VCaP (cell line): ENCODE measurements at regions not wholly inside any gene's neighbourhood (a gene's known extent, or its start where the extent isn't known, plus 50 kb on each side); places are given as distances from the start of the nearest gene placed in this dataset.

Source experiments
- H3K27ac ChIP-seq: fragments of 450-650 bp; 2 replicates; pipeline ENCODE4 v1.5.1; 2017
- TF ChIP-seq, protein P1 (sequence below): fragments of 450-650 bp; conservative IDR thresholded peaks from 2 replicates; pipeline ENCODE4 v1.5.1; 2017; ENCODE audit warnings: mild to moderate bottlenecking, moderate library complexity

DNA sequence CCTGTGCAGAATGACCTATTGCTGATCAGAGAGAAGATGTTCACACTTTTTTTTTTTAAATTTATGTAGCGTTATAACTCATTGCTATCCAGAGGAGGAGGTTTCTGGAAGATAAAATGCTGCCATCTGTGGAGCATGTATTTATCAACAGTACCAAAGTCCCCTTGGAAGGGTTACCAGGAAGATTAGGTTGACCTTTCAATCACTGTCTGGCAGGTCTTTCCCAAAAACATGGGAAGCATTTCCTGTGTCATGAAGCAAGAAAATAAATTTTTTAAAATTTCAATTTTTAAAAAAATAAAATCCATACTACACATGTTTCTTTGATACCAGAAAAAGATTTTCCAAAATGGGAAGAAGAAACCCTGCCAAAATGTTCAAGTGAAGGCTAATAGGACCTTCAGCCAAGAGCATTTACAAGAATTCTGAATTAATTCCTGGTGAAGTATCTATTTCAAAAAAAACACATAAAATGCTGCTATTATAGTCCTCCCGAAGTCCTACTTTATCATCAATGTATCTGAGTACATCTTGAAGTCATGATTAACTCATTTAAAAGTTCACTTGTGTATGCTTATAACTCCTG lies 143.9 kb upstream of the RND3 start:
- no peak overlapping the region for H3K27ac ChIP-seq
- TF ChIP-seq, protein P1, sequence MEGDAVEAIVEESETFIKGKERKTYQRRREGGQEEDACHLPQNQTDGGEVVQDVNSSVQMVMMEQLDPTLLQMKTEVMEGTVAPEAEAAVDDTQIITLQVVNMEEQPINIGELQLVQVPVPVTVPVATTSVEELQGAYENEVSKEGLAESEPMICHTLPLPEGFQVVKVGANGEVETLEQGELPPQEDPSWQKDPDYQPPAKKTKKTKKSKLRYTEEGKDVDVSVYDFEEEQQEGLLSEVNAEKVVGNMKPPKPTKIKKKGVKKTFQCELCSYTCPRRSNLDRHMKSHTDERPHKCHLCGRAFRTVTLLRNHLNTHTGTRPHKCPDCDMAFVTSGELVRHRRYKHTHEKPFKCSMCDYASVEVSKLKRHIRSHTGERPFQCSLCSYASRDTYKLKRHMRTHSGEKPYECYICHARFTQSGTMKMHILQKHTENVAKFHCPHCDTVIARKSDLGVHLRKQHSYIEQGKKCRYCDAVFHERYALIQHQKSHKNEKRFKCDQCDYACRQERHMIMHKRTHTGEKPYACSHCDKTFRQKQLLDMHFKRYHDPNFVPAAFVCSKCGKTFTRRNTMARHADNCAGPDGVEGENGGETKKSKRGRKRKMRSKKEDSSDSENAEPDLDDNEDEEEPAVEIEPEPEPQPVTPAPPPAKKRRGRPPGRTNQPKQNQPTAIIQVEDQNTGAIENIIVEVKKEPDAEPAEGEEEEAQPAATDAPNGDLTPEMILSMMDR = no peak

GRCh38 chr2:150630587-150631235 lies 143.2 kb upstream of the RND3 start:
- TF ChIP-seq, protein P1 = no peak
- no peak overlapping the region for H3K27ac ChIP-seq

- TF ChIP-seq, protein P1 = no peak
- no peak overlapping the region for H3K27ac ChIP-seq
These were observed 140.1 kb upstream of the RND3 start for GRCh38 chr2:150627526-150627925.

- no peak overlapping the region for H3K27ac ChIP-seq
- TF ChIP-seq, protein P1 = no peak
These were observed 139.5 kb upstream of the RND3 start for GRCh38 chr2:150626934-150627411.

- H3K27ac ChIP-seq = no peak overlapping the region
- TF ChIP-seq, protein P1 = no peak
These were observed 138.3 kb upstream of the RND3 start for GRCh38 chr2:150625741-150626140.

- TF ChIP-seq, protein P1 = no peak
- no peak overlapping the region for H3K27ac ChIP-seq
These were observed 137.8 kb upstream of the RND3 start for GRCh38 chr2:150625303-150625702.

DNA sequence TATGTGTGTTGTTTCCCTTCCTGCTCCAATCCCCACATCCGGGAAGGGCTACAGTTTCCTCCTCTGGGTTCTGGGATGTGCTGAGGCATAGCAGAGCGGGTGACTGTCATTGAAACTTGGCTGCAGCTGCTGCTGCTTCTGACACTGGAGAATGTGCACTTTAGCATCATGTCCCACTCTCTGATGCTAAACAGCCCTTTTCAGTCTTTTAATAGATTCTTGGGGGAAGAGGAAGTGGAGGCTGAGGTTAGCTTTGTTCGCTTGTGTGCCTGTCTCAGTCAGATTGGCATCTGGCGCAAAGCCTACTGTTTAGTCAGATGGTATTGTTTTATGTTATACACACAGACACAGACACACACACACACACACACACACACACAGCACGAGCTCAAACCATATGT lies 136.5 kb upstream of the RND3 start:
- no peak overlapping the region for H3K27ac ChIP-seq
- TF ChIP-seq, protein P1 = no peak
